HUES6 (cell line): ENCODE measurements at regions not wholly inside any gene's neighbourhood (a gene's known extent, or its start where the extent isn't known, plus 50 kb on each side); places are given as distances from the start of the nearest gene placed in this dataset.

Source experiments
- H3K27ac ChIP-seq: 2 replicates; pipeline ENCODE4 v1.7.0; 2013; ENCODE audit warnings: low read depth, mild to moderate bottlenecking, low read length, inconsistent platforms
- H3K27me3 ChIP-seq: 2 replicates; pipeline ENCODE4 v1.6.1; 2013; ENCODE audit warnings: low read length; ENCODE audit not compliant: control insufficient read depth, insufficient read depth
- H3K36me3 ChIP-seq: 2 replicates; pipeline ENCODE4 v1.6.1; 2013; ENCODE audit warnings: low read length; ENCODE audit not compliant: control insufficient read depth, insufficient read depth
- H3K4me1 ChIP-seq: 2 replicates; pipeline ENCODE4 v1.6.1; 2013; ENCODE audit warnings: low read length; ENCODE audit not compliant: control insufficient read depth, insufficient read depth
- H3K4me3 ChIP-seq: 2 replicates; pipeline ENCODE4 v1.5.1; 2013; ENCODE audit warnings: low read depth, low read length
- H3K9ac ChIP-seq: one replicate; pipeline ENCODE4 v1.6.1; 2013; ENCODE audit warnings: mild to moderate bottlenecking, low read length
- H3K9me3 ChIP-seq: 2 replicates; pipeline ENCODE4 v1.6.1; 2013; ENCODE audit warnings: low read depth, low read length; ENCODE audit not compliant: control insufficient read depth, insufficient read depth

DNA sequence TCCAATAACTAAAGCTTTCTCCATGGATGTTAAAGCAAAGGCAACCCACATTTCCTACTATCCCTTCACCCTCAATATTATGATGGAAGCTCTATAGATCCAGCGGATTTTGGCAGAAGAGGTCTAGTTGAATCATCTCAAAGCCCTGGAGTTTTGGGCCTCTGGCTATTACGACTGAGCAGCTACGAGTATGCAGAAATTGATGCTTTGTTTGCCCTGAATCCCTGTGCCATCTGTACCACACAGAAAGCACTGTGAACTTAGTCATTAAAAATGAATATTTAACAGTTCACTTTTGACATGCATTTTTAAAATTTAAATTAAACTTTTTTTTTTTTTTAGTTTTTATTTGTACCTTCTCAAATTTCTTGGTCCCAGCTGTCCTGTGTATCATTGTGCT, 705.4 kb upstream of the PTBP2 start:
- Histone ChIP-seq H3K9me3 (no peaks in the 10 kb centered on the region), H3K4me1 (no peaks in the 10 kb centered on the region), H3K4me3 (no peak overlapping the region), H3K9ac (no peak overlapping the region), H3K27me3 (no peaks in the 10 kb centered on the region), H3K36me3 (no peaks in the 10 kb centered on the region), H3K27ac (no peak overlapping the region)

DNA sequence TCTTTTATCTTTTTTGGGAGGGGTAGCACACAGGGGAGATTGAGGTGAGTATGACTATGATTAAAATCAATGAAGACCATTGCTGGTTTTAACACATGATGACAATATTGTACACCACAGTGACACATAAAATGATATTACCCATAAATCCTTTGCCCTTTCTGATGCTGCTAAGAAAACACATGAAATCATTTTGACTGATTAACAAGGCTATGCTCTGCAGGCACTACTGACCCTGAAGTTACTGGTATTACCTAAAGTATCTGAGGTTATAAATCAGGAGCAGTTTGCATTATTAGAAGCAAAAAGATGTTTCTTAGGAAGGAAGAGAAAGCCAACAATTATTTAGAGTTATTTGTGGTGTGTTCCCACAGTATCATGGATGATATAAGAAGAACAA, 701.2 kb upstream of the PTBP2 start:
- no peak overlapping the region for H3K4me3 ChIP-seq
- no peak overlapping the region for H3K9ac ChIP-seq
- H3K27me3 ChIP-seq = no peaks in the 10 kb centered on the region

DNA sequence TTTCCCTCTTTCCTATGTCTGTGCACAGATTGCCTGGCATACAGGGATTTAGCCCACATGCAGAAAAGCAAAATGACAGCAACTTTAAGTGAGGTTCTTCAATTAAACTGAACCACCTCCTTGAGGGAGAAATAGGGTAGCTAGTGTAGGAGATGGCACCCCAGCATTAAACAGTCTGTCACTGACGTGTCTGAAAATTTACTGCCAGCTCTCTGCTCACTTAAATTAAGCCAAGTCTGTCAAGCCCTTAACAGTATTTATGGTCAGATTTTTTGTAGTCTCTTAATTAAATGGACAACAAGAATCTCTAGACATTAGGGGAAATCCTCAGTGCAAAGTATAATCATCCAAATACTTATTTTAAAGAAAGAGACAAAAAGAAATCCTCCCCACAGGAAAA, 696.5 kb upstream of the PTBP2 start:
- no peak overlapping the region for H3K27ac ChIP-seq
- H3K4me1 ChIP-seq = no peaks in the 10 kb centered on the region
- H3K9me3 ChIP-seq = peaks cover 19% of the 10 kb centered on the region
- H3K9ac ChIP-seq = no peak overlapping the region
- H3K4me3 ChIP-seq = no peak overlapping the region
- no peaks in the 10 kb centered on the region for H3K36me3 ChIP-seq
- no peaks in the 10 kb centered on the region for H3K27me3 ChIP-seq

More for the DNA sequence above, 701.2 kb upstream of the PTBP2 start:
- no peaks in the 10 kb centered on the region for H3K9me3 ChIP-seq
- H3K36me3 ChIP-seq = no peaks in the 10 kb centered on the region
- no peak overlapping the region for H3K27ac ChIP-seq
- H3K4me1 ChIP-seq = no peaks in the 10 kb centered on the region

DNA sequence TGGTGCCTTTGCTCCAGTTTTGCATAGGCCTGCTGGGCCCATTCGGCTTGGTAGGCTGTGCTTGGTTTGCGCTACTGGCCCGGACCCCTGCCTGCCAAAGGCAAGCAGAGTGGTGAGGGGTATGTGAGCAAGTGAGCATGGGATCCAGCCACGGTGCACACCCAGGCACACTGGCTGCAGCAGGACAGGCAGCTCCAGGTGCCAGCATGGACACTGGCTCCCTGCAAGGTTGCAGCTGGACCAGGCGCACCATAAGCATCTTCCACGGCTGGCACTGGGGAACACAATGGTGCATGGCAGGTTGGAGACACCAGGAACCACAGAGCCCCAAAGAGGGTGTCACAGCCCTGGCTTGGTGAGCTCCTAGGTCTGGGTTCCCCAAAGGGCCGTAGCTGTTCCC, 693.5 kb upstream of the PTBP2 start:
- Histone ChIP-seq H3K27ac (no peak overlapping the region), H3K9me3 (peaks cover 19% of the 10 kb centered on the region), H3K4me3 (no peak overlapping the region), H3K27me3 (no peaks in the 10 kb centered on the region), H3K9ac (no peak overlapping the region), H3K36me3 (no peaks in the 10 kb centered on the region), H3K4me1 (no peaks in the 10 kb centered on the region)

DNA sequence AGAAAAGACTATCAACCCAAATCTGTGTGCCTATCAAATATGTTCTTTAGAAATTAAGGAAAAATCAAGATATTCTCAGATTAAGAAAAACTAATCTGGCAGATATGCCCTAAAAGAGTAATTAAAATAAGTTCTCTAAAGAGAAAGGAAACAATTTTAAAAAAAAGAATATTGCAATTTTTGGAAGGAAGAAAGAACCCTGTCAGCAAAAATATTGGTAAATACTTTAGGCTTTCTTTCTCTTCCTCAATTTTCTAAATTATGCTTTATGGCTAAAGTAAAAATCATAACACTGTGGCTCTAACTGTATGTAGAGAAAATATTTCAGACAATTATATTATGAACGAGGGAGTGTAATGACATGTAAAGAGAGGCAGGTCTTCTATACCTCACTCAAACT, 691.3 kb upstream of the PTBP2 start:
- H3K4me1 ChIP-seq = no peaks in the 10 kb centered on the region
- H3K9ac ChIP-seq = no peak overlapping the region

DNA sequence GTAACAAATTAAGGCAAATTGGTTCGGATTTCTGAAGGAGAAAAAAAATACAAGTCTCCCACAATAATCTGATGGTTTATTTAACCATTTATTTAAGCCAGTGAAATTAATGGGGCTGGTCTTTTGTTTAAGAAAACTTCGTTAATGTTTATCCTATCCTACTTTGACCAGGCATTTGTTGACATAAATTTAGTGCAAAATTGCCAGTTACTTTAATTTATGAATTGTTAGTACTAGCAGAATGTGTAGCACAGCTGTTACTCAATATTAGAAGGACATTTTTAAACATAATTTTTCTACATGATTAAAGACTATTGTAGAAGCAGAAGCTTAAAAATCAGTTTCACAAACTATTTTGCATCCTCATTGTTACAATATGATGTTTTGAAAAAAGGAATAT, 687.6 kb upstream of the PTBP2 start:
- H3K9ac ChIP-seq = no peak overlapping the region
- H3K27ac ChIP-seq = no peak overlapping the region
- no peaks in the 10 kb centered on the region for H3K36me3 ChIP-seq
- no peaks in the 10 kb centered on the region for H3K27me3 ChIP-seq
- no peaks in the 10 kb centered on the region for H3K4me1 ChIP-seq
- no peak overlapping the region for H3K4me3 ChIP-seq
- peaks cover 3% of the 10 kb centered on the region for H3K9me3 ChIP-seq

More for the DNA sequence above, 691.3 kb upstream of the PTBP2 start:
- Histone ChIP-seq H3K36me3 (no peaks in the 10 kb centered on the region), H3K27ac (no peak overlapping the region), H3K4me3 (no peak overlapping the region), H3K9me3 (peaks cover 19% of the 10 kb centered on the region), H3K27me3 (no peaks in the 10 kb centered on the region)

DNA sequence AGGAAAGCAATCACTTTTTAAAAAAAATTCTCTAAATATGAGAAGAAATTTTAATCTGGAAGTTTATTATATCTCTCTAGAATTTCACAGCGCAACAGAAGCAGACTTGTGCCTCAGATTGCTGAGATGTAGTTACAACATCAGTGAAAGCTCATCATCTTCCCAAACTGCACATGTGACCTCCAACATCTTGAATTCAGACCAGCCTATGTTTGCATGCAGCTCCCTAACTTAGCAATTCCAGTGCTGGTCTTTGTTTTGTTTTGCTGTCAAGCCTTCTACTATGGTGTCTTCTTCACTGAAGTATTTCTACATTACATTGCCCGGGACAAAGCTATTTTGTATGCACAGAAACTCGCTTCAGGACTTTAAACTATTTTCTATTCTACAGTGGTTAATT, 684.8 kb upstream of the PTBP2 start:
- no peaks in the 10 kb centered on the region for H3K27me3 ChIP-seq

DNA sequence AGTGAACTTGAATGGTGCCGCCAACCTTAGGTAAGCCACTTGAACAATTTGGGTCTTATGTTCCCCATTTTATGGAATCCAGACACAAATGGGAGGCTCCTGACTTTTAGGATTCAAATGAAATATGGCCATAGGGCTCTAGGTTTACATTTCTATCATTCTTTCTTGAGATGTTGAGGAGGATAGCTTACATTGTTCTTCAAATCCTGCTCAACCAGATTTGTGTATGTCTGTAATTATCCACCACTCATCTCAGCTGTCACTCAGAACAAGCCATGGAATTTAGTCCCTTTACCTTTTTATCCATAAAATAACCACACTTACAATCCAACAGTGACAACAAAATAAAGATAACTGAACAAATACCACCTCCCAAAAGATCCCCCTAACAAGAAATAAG, 682.9 kb upstream of the PTBP2 start:
- Histone ChIP-seq H3K27ac (no peak overlapping the region), H3K4me1 (no peaks in the 10 kb centered on the region), H3K9ac (no peak overlapping the region), H3K9me3 (no peaks in the 10 kb centered on the region), H3K27me3 (no peaks in the 10 kb centered on the region), H3K36me3 (no peaks in the 10 kb centered on the region), H3K4me3 (no peak overlapping the region)

More for the DNA sequence above, 684.8 kb upstream of the PTBP2 start:
- Histone ChIP-seq H3K4me3 (no peak overlapping the region), H3K4me1 (no peaks in the 10 kb centered on the region), H3K9me3 (no peaks in the 10 kb centered on the region), H3K9ac (no peak overlapping the region), H3K36me3 (no peaks in the 10 kb centered on the region), H3K27ac (no peak overlapping the region)

DNA sequence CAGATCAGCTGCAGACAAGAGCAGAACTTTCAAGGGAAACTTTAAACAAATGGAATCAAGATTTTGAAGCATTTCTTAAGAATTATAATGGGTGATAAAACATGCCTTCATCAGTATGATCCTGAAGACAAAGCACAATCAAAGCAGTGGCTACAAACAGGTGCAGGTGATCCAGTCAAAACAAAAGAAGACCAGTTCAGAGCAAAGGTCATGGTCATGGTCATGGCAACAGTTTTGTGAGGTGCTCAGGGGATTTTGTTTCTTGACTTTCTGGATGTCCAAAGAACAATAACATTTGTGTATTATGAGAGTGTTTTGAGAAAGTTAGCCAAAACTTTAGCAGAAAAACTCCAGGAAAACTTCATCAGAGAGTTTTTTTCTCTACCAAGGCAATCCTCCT, 681.7 kb upstream of the PTBP2 start:
- no peaks in the 10 kb centered on the region for H3K27me3 ChIP-seq

DNA sequence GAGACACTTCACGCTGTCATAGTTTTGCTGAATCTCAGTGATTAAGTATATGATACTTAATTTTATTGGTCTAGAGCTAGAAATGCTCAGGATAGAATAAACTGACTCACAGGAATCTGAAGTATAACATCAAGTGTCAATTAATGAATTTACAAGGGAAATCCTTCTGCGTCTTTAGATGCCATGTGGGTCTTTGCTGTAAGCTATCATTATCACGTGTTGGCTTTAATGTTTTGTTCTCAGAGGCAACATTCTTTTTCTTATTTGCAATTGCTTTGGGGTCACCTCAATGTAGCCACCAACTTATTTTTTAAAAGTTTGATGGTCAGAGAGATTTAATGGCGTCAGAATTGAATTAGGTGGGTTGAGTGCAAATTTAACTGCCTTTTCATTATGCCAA, 680.1 kb upstream of the PTBP2 start:
- H3K9ac ChIP-seq = no peak overlapping the region
- no peak overlapping the region for H3K27ac ChIP-seq
- H3K36me3 ChIP-seq = no peaks in the 10 kb centered on the region
- H3K27me3 ChIP-seq = no peaks in the 10 kb centered on the region
- no peak overlapping the region for H3K4me3 ChIP-seq
- H3K9me3 ChIP-seq = no peaks in the 10 kb centered on the region
- no peaks in the 10 kb centered on the region for H3K4me1 ChIP-seq

More for the DNA sequence above, 681.7 kb upstream of the PTBP2 start:
- no peaks in the 10 kb centered on the region for H3K36me3 ChIP-seq
- H3K27ac ChIP-seq = no peak overlapping the region
- no peak overlapping the region for H3K9ac ChIP-seq
- H3K9me3 ChIP-seq = no peaks in the 10 kb centered on the region
- no peaks in the 10 kb centered on the region for H3K4me1 ChIP-seq
- no peak overlapping the region for H3K4me3 ChIP-seq

DNA sequence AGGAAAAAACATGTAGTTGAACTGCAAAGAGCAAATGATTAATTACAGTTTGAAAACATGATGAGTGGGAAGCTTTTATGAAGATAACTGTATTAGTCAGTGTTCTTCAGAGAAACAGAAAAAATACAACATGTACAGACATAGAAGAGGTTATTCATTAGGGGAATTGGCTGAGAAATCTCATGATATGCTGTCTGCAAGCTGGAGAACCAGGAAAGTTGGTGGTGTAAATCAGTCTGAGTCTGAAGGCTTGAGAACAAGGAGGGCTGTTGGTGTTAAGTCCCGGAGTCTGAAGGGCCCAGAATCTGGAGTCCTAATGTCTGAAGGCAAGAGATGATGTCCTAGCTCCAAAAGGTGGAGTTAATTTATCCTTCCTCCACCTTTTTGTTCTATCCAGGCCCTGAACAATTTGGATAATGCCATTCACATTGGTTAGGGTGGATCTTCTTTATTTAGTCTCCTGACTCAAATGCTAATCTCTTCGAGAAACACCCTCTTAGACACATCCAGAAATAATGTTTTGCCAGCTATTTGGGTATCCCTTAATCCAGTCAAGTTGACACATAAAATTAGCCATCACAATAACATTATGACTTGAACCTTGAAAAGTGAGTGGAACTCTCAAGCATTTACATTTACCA, 672.9 kb upstream of the PTBP2 start:
- H3K36me3 ChIP-seq = no peaks in the 10 kb centered on the region
- no peaks in the 10 kb centered on the region for H3K27me3 ChIP-seq
- H3K9me3 ChIP-seq = no peaks in the 10 kb centered on the region
- no peak overlapping the region for H3K27ac ChIP-seq
- no peaks in the 10 kb centered on the region for H3K4me1 ChIP-seq
- no peak overlapping the region for H3K9ac ChIP-seq
- no peak overlapping the region for H3K4me3 ChIP-seq
